GM04504 (cell line): ENCODE measurements at regions not wholly inside any gene's neighbourhood (a gene's known extent, or its start where the extent isn't known, plus 50 kb on each side); places are given as distances from the start of the nearest gene placed in this dataset.

Source experiments
- DNase-seq: peaks from one replicate; pipeline ENCODE4 v3.0.0-alpha.2; 2012; ENCODE audit warnings: low read depth

GRCh38 chr5:117302949-117303348 is 728.3 kb upstream of the SEMA6A start:
- DNase-seq: no peak

GRCh38 chr5:117302473-117302872 is 727.9 kb upstream of the SEMA6A start:
- no peak for DNase-seq

- DNase-seq: no peak
Observed at GRCh38 chr5:117299936-117300328, 725.3 kb upstream of the SEMA6A start.

- no peak for DNase-seq
Observed at GRCh38 chr5:117299224-117299935, 724.8 kb upstream of the SEMA6A start.

GRCh38 chr5:117296872-117297271 is 722.2 kb upstream of the SEMA6A start:
- no peak for DNase-seq

GRCh38 chr5:117295941-117296340 is 721.3 kb upstream of the SEMA6A start:
- no peak for DNase-seq

- no peak for DNase-seq
Observed at GRCh38 chr5:117286813-117287212, 712.2 kb upstream of the SEMA6A start.

GRCh38 chr5:117271656-117272055 is 697.0 kb upstream of the SEMA6A start:
- no peak for DNase-seq

- peak; percentile 2 for DNase-seq
Observed at GRCh38 chr5:117266280-117266679, 691.7 kb upstream of the SEMA6A start.

GRCh38 chr5:117263231-117263630 is 688.6 kb upstream of the SEMA6A start:
- no peak for DNase-seq

- DNase-seq: no peak
Observed at GRCh38 chr5:117262572-117263131, 688.0 kb upstream of the SEMA6A start.

GRCh38 chr5:117261948-117262571 is 687.4 kb upstream of the SEMA6A start:
- no peak for DNase-seq

- DNase-seq: no peak
Observed at GRCh38 chr5:117255211-117256027, 680.8 kb upstream of the SEMA6A start.

- DNase-seq: no peak
Observed at GRCh38 chr5:117252566-117252965, 677.9 kb upstream of the SEMA6A start.

GRCh38 chr5:117249086-117249815 is 674.6 kb upstream of the SEMA6A start:
- no peak for DNase-seq

GRCh38 chr5:117246424-117246823 is 671.8 kb upstream of the SEMA6A start:
- no peak for DNase-seq

GRCh38 chr5:117245130-117245529 is 670.5 kb upstream of the SEMA6A start:
- DNase-seq: no peak

- no peak for DNase-seq
Observed at GRCh38 chr5:117242028-117242427, 667.4 kb upstream of the SEMA6A start.

GRCh38 chr5:117236941-117237340 is 662.3 kb upstream of the SEMA6A start:
- no peak for DNase-seq

- no peak for DNase-seq
Observed at GRCh38 chr5:117235786-117236185, 661.2 kb upstream of the SEMA6A start.

- DNase-seq: no peak
Observed at GRCh38 chr5:117230375-117230774, 655.8 kb upstream of the SEMA6A start.

GRCh38 chr5:117220730-117221129 is 646.1 kb upstream of the SEMA6A start:
- DNase-seq: no peak
